Spleen (tissue), 11 donors: ENCODE measurements at regions not wholly inside any gene's neighbourhood (a gene's known extent, or its start where the extent isn't known, plus 50 kb on each side); places are given as distances from the start of the nearest gene placed in this dataset.

Experiments used
- DNase-seq: peaks from one replicate; pipeline ENCODE4 v3.0.0-alpha.2; 2020
- H3K27ac ChIP-seq, 8 donors: fragments of 200-600 bp; sonication (generic) in 7 of 8; 1 replicate in 4 of 8; 2 replicates in 4 of 8; pipeline versions ENCODE4 v1.5.0 to v1.8.0; 2016 to 2021; ENCODE audit warnings: inconsistent platforms in 4 of 8, mild to moderate bottlenecking in 4 of 8, moderate library complexity in 1 of 8
- H3K27me3 ChIP-seq, 7 donors: fragments of 200-600 bp; sonication (generic) in 6 of 7; replicated peaks in 1 of 7; 1 replicate in 4 of 7; 2 replicates in 3 of 7; pipeline versions ENCODE4 v1.5.0 to v1.8.0; 2016 to 2021; ENCODE audit warnings: inconsistent platforms in 3 of 7, mild to moderate bottlenecking in 1 of 7
- H3K36me3 ChIP-seq, 6 donors: fragments of 200-600 bp; sonication (generic) in 5 of 6; 1 replicate in 4 of 6; 2 replicates in 2 of 6; pipeline versions ENCODE4 v1.5.0 to v1.8.0; 2016 to 2021; ENCODE audit warnings: inconsistent platforms in 2 of 6
- H3K4me1 ChIP-seq, 6 donors: fragments of 200-600 bp; sonication (generic) in 5 of 6; 1 replicate in 3 of 6; 2 replicates in 3 of 6; pipeline versions ENCODE4 v1.5.0 to v1.8.0; 2016 to 2021; ENCODE audit warnings: inconsistent platforms in 3 of 6
- H3K4me3 ChIP-seq, 8 donors: fragments of 200-600 bp; sonication (generic) in 7 of 8; 1 replicate in 4 of 8; 2 replicates in 4 of 8; pipeline versions ENCODE4 v1.5.0 to v1.8.0; 2016 to 2021; ENCODE audit warnings: inconsistent platforms in 4 of 8, mild to moderate bottlenecking in 4 of 8, moderate library complexity in 2 of 8
- H3K9me3 ChIP-seq, 8 donors: fragments of 200-600 bp; sonication (generic) in 7 of 8; 1 replicate in 4 of 8; 2 replicates in 4 of 8; pipeline versions ENCODE4 v1.5.0 to v1.8.0; 2016 to 2021; ENCODE audit warnings: inconsistent platforms in 4 of 8
- CTCF ChIP-seq, 11 experiments: fragments of 200-600 bp in 7 of 11; fragments of 450-650 bp in 4 of 11; sonication (generic) in 4 of 11; IDR thresholded peaks in 8 of 11; conservative IDR thresholded peaks in 3 of 11; 1 replicate in 7 of 11; 2 replicates in 4 of 11; pipeline versions ENCODE4 v1.4.0 to v1.8.0; 2016 to 2021; ENCODE audit warnings: antibody characterized with exemption in 11 of 11, inconsistent platforms in 4 of 11, mild to moderate bottlenecking in 1 of 11
- POLR2A ChIP-seq, 3 donors: fragments of 450-650 bp; IDR thresholded peaks; one replicate each; pipeline ENCODE4 v1.5.1; 2017; ENCODE audit warnings: antibody characterized with exemption in 3 of 3, mild to moderate bottlenecking in 1 of 3
- POLR2AphosphoS5 ChIP-seq, 3 donors: sonication (generic); formaldehyde crosslinking; IDR thresholded peaks; one replicate each; pipeline ENCODE4 v1.5.1; 2017; ENCODE audit warnings: antibody characterized with exemption in 3 of 3
- WGBS, 5 donors: extraction: QIAGEN DNeasy Blood & Tissue Kit in 3 of 5; methylation state at CpG; one replicate each; pipeline versions ENCODE4 v1.1.5 to v1.1.7; 2013 to 2018; 5-methylcytosine and 5-hydroxymethylcytosine counted together
- intact Hi-C: fragments of 100-400 bp; cut with DNase I; formaldehyde crosslinking; loops from one replicate; pipeline ENCODE4 v1.15.0; 2023; ENCODE audit warnings: low total_unique reads
- donor health status: healthy with polysubstance abuse.
- donor health status: DM: no; HTN: no; CAD: no; lungs with moderate emphysema.
- donor health status: DM: no; HTN: no; CAD: no.
- donor health status: Bipolar disorder and iron deficiency.
- donor health status: healthy.
- donor health status: DM: no; HTN: no; CAD: no.
- donor health status: DM: yes; HTN: yes; CAD: no.

- no peaks in the 10 kb centered on the region for H3K36me3 ChIP-seq
- TF ChIP-seq POLR2A (IDR thresholded peaks at IDR 0.05) = no peak
- no peak for TF ChIP-seq CTCF (IDR thresholded peaks at IDR 0.05 in 8 of 11, conservative IDR thresholded peaks at IDR 0.05 in 3 of 11)
- no peak for TF ChIP-seq POLR2AphosphoS5 (IDR thresholded peaks at IDR 0.05)
Observed at GRCh38 chr6:8361259-8361658, 74.1 kb downstream of the SLC35B3 start.

GRCh38 chr6:8352966-8353340, 82.4 kb downstream of the SLC35B3 start:
- H3K4me1 ChIP-seq = no peaks in the 10 kb centered on the region
- no peaks in the 10 kb centered on the region for H3K27me3 ChIP-seq
- intact Hi-C loops = no loop called here
- TF ChIP-seq CTCF (IDR thresholded peaks at IDR 0.05 in 8 of 11, conservative IDR thresholded peaks at IDR 0.05 in 3 of 11) (no peak), POLR2A (IDR thresholded peaks at IDR 0.05) (no peak), POLR2AphosphoS5 (IDR thresholded peaks at IDR 0.05) (no peak)
- DNase-seq = no peak
- WGBS, 5 donors = 73 to 86% (median 80%) methylated on average over 4 of the region's 4 CpGs
- no peaks in the 10 kb centered on the region for H3K36me3 ChIP-seq
- no peaks in the 10 kb centered on the region for H3K9me3 ChIP-seq
- H3K27ac ChIP-seq = no peak overlapping the region
- H3K4me3 ChIP-seq = no peak overlapping the region

More at GRCh38 chr6:8361259-8361658, 74.1 kb downstream of the SLC35B3 start:
- no peaks in the 10 kb centered on the region for H3K4me1 ChIP-seq
- H3K27ac ChIP-seq = no peak overlapping the region
- WGBS, 5 donors = 87 to 97% (median 91%) methylated on average over 8 of the region's 8 CpGs
- DNase-seq = no peak
- no peaks in the 10 kb centered on the region for H3K27me3 ChIP-seq
- H3K4me3 ChIP-seq = no peak overlapping the region
- no peaks in the 10 kb centered on the region for H3K9me3 ChIP-seq
- intact Hi-C loops = no loop called here

- Histone ChIP-seq H3K27me3 (no peaks in the 10 kb centered on the region), H3K27ac (no peak overlapping the region), H3K36me3 (no peaks in the 10 kb centered on the region), H3K4me1 (no peaks in the 10 kb centered on the region), H3K4me3 (no peak overlapping the region), H3K9me3 (peaks cover 0 to 2% (median 0%) of the 10 kb centered on the region in 8 donors)
- intact Hi-C loops = no loop called here
- no peak for DNase-seq
- no peak for TF ChIP-seq POLR2AphosphoS5 (IDR thresholded peaks at IDR 0.05)
- no peak for TF ChIP-seq POLR2A (IDR thresholded peaks at IDR 0.05)
- TF ChIP-seq CTCF (IDR thresholded peaks at IDR 0.05 in 8 of 11, conservative IDR thresholded peaks at IDR 0.05 in 3 of 11) = no peak
- WGBS, 5 donors = 73 to 100% (median 85%) methylated on average over 1 of the region's 1 CpG
Observed at GRCh38 chr6:8352335-8352965, 82.9 kb downstream of the SLC35B3 start.

- WGBS, 5 donors = 46 to 63% (median 56%) methylated on average over 3 of the region's 3 CpGs
- Histone ChIP-seq H3K4me3 (no peak overlapping the region), H3K27me3 (peaks cover 0 to 5% (median 0%) of the 10 kb centered on the region in 7 donors), H3K4me1 (no peaks in the 10 kb centered on the region), H3K36me3 (no peaks in the 10 kb centered on the region), H3K27ac (no peak overlapping the region), H3K9me3 (peaks cover 0 to 20% (median 18%) of the 10 kb centered on the region in 8 donors)
- intact Hi-C loops = no loop called here
- TF ChIP-seq POLR2AphosphoS5 (IDR thresholded peaks at IDR 0.05) (no peak), CTCF (IDR thresholded peaks at IDR 0.05 in 8 of 11, conservative IDR thresholded peaks at IDR 0.05 in 3 of 11) (no peak), POLR2A (IDR thresholded peaks at IDR 0.05) (no peak)
- DNase-seq = no peak
Observed at GRCh38 chr6:8343600-8343999, 91.7 kb downstream of the SLC35B3 start.
